LNCAP (cell line): ENCODE measurements at regions not wholly inside any gene's neighbourhood (a gene's known extent, or its start where the extent isn't known, plus 50 kb on each side); places are given as distances from the start of the nearest gene placed in this dataset.

Experiments
- CTCF ChIP-seq: fragments of 450-650 bp; IDR thresholded peaks from 2 replicates; pipeline ENCODE4 v1.5.1; 2017; ENCODE audit warnings: mild to moderate bottlenecking

- TF ChIP-seq CTCF, result no peak
These were observed 147.5 kb upstream of the SLC39A10 start for GRCh38 chr2:195509551-195509950.

- no peak for TF ChIP-seq CTCF
These were observed 148.9 kb upstream of the SLC39A10 start for GRCh38 chr2:195508139-195508455.

GRCh38 chr2:195507447-195508138 lies 149.4 kb upstream of the SLC39A10 start:
- no peak for TF ChIP-seq CTCF

- TF ChIP-seq CTCF, result no peak
These were observed 151.3 kb upstream of the SLC39A10 start for GRCh38 chr2:195505701-195506100.

- TF ChIP-seq CTCF, result no peak
These were observed 153.8 kb upstream of the SLC39A10 start for GRCh38 chr2:195503208-195503607.

- TF ChIP-seq CTCF, result no peak
These were observed 155.3 kb upstream of the SLC39A10 start for GRCh38 chr2:195501746-195502145.

- no peak for TF ChIP-seq CTCF
These were observed 156.1 kb upstream of the SLC39A10 start for GRCh38 chr2:195500879-195501278.

GRCh38 chr2:195498839-195499490 lies 158.1 kb upstream of the SLC39A10 start:
- TF ChIP-seq CTCF, result no peak
